ENCODE measurements at regions not wholly inside any gene's neighbourhood (a gene's known extent, or its start where the extent isn't known, plus 50 kb on each side); places are given as distances from the start of the nearest gene placed in this dataset.
A peak's percentile ranks its signal among the peaks of the same experiment; 100 is the strongest.

- Mint-ChIP-seq H3K4me3 (no peak overlapping the region), H3K9me3 (no peaks in the 10 kb centered on the region), H3K4me1 (ENCODE audit: low read depth) (peaks cover 13% of the 10 kb centered on the region), H3K36me3 (ENCODE audit: low read depth) (no peaks in the 10 kb centered on the region), H3K27ac (no peak overlapping the region), H3K27me3 (ENCODE audit: low read depth) (no peaks in the 10 kb centered on the region)
- intact Hi-C loops (cut with micrococcal nuclease): no loop called here
- CTCF ChIA-PET: interaction anchor here (1.5 kb wide), 1 partner anchor 26 kb away, joined by 3 read pairs; no protein-coding TSS in a partner anchor
- DNase-seq: no peak
Observed at GRCh38 chr11:86141727-86142126, 72.8 kb upstream of the PICALM start.

- intact Hi-C loops (cut with micrococcal nuclease): no loop called here
- no peak for DNase-seq
- no peaks in the 10 kb centered on the region for H3K36me3 Mint-ChIP-seq (ENCODE audit: low read depth)
- H3K27me3 Mint-ChIP-seq (ENCODE audit: low read depth): no peaks in the 10 kb centered on the region
- CTCF ChIA-PET: interaction anchor here (1.6 kb wide), 1 partner anchor 73 kb away, joined by 4 read pairs; no protein-coding TSS in a partner anchor
- no peak overlapping the region for H3K27ac Mint-ChIP-seq
- no peaks in the 10 kb centered on the region for H3K9me3 Mint-ChIP-seq
- no peak overlapping the region for H3K4me3 Mint-ChIP-seq
- peaks cover 13% of the 10 kb centered on the region for H3K4me1 Mint-ChIP-seq (ENCODE audit: low read depth)
Observed at GRCh38 chr11:86140334-86140990, 71.6 kb upstream of the PICALM start.

GRCh38 chr11:86138958-86139357 lies 70.1 kb upstream of the PICALM start:
- H3K9me3 Mint-ChIP-seq: no peaks in the 10 kb centered on the region
- H3K36me3 Mint-ChIP-seq (ENCODE audit: low read depth): no peaks in the 10 kb centered on the region
- H3K27me3 Mint-ChIP-seq (ENCODE audit: low read depth): no peaks in the 10 kb centered on the region
- CTCF ChIA-PET: interaction anchor here (1.6 kb wide), 1 partner anchor 72 kb away, joined by 5 read pairs; no protein-coding TSS in a partner anchor
- peak; percentile 48 for DNase-seq
- peaks cover 13% of the 10 kb centered on the region for H3K4me1 Mint-ChIP-seq (ENCODE audit: low read depth)
- intact Hi-C loops (cut with micrococcal nuclease): loop anchor here (1.0 to 5.0 kb wide), 8 partner anchors 14 to 453 kb away; no protein-coding TSS in a partner anchor
- H3K27ac Mint-ChIP-seq: peak overlapping the region; percentile 25
- no peak overlapping the region for H3K4me3 Mint-ChIP-seq

GRCh38 chr11:86136538-86136937 lies 67.7 kb upstream of the PICALM start:
- no peaks in the 10 kb centered on the region for H3K27me3 Mint-ChIP-seq (ENCODE audit: low read depth)
- no peak overlapping the region for H3K4me3 Mint-ChIP-seq
- H3K36me3 Mint-ChIP-seq (ENCODE audit: low read depth): no peaks in the 10 kb centered on the region
- intact Hi-C loops (cut with micrococcal nuclease): loop anchor here (5.0 kb wide), 1 partner anchor 456 kb away; no protein-coding TSS in a partner anchor
- no peaks in the 10 kb centered on the region for H3K9me3 Mint-ChIP-seq
- DNase-seq: no peak
- no peak overlapping the region for H3K27ac Mint-ChIP-seq
- H3K4me1 Mint-ChIP-seq (ENCODE audit: low read depth): peaks cover 11% of the 10 kb centered on the region
- CTCF ChIA-PET: interaction anchor here (0.8 kb wide), 1 partner anchor 65 kb away, joined by 7 read pairs; no protein-coding TSS in a partner anchor

- no peak overlapping the region for H3K27ac Mint-ChIP-seq
- peaks cover 10% of the 10 kb centered on the region for H3K4me1 Mint-ChIP-seq (ENCODE audit: low read depth)
- CTCF ChIA-PET: interaction anchor here (1.3 kb wide), 1 partner anchor 19 kb away, joined by 4 read pairs; no protein-coding TSS in a partner anchor
- H3K27me3 Mint-ChIP-seq (ENCODE audit: low read depth): no peaks in the 10 kb centered on the region
- H3K9me3 Mint-ChIP-seq: no peaks in the 10 kb centered on the region
- no peak for DNase-seq
- H3K36me3 Mint-ChIP-seq (ENCODE audit: low read depth): no peaks in the 10 kb centered on the region
- no peak overlapping the region for H3K4me3 Mint-ChIP-seq
- intact Hi-C loops (cut with micrococcal nuclease): loop anchor here (5.0 kb wide), 1 partner anchor 457 kb away; no protein-coding TSS in a partner anchor
Observed at GRCh38 chr11:86135319-86135714, 66.4 kb upstream of the PICALM start.

GRCh38 chr11:86134580-86135318 lies 65.9 kb upstream of the PICALM start:
- Mint-ChIP-seq H3K4me3 (no peak overlapping the region), H3K4me1 (ENCODE audit: low read depth) (peaks cover 9% of the 10 kb centered on the region), H3K27me3 (ENCODE audit: low read depth) (no peaks in the 10 kb centered on the region), H3K9me3 (no peaks in the 10 kb centered on the region), H3K27ac (no peak overlapping the region), H3K36me3 (ENCODE audit: low read depth) (no peaks in the 10 kb centered on the region)
- DNase-seq: no peak
- intact Hi-C loops (cut with micrococcal nuclease): loop anchor here (5.0 kb wide), 1 partner anchor 458 kb away; no protein-coding TSS in a partner anchor
- CTCF ChIA-PET: interaction anchor here (1.3 kb wide), 1 partner anchor 18 kb away, joined by 4 read pairs; no protein-coding TSS in a partner anchor

GRCh38 chr11:86132667-86133249 lies 63.9 kb upstream of the PICALM start:
- H3K4me1 Mint-ChIP-seq (ENCODE audit: low read depth): no peaks in the 10 kb centered on the region

GRCh38 chr11:86129740-86130540 lies 61.1 kb upstream of the PICALM start:
- no peak for DNase-seq
- CTCF ChIA-PET: no interaction called here
- intact Hi-C loops (cut with micrococcal nuclease): no loop called here
- H3K36me3 Mint-ChIP-seq (ENCODE audit: low read depth): peaks cover 1% of the 10 kb centered on the region
- H3K4me3 Mint-ChIP-seq: no peak overlapping the region
- peaks cover 1% of the 10 kb centered on the region for H3K27me3 Mint-ChIP-seq (ENCODE audit: low read depth)
- no peak overlapping the region for H3K27ac Mint-ChIP-seq
- H3K4me1 Mint-ChIP-seq (ENCODE audit: low read depth): peaks cover 1% of the 10 kb centered on the region
- no peaks in the 10 kb centered on the region for H3K9me3 Mint-ChIP-seq

More at GRCh38 chr11:86132667-86133249, 63.9 kb upstream of the PICALM start:
- Mint-ChIP-seq H3K4me3 (no peak overlapping the region), H3K9me3 (no peaks in the 10 kb centered on the region), H3K36me3 (ENCODE audit: low read depth) (peaks cover 1% of the 10 kb centered on the region), H3K27ac (no peak overlapping the region), H3K27me3 (ENCODE audit: low read depth) (peaks cover 1% of the 10 kb centered on the region)
- intact Hi-C loops (cut with micrococcal nuclease): no loop called here
- CTCF ChIA-PET: no interaction called here
- DNase-seq: no peak

GRCh38 chr11:86128914-86129313 lies 60.0 kb upstream of the PICALM start:
- Mint-ChIP-seq H3K27ac (no peak overlapping the region), H3K4me1 (ENCODE audit: low read depth) (peaks cover 11% of the 10 kb centered on the region), H3K36me3 (ENCODE audit: low read depth) (peaks cover 1% of the 10 kb centered on the region), H3K4me3 (no peak overlapping the region), H3K27me3 (ENCODE audit: low read depth) (peaks cover 1% of the 10 kb centered on the region), H3K9me3 (no peaks in the 10 kb centered on the region)
- DNase-seq: no peak
- CTCF ChIA-PET: interaction anchor here (0.6 kb wide), 1 partner anchor 445 kb away, joined by 6 read pairs; no protein-coding TSS in a partner anchor
- intact Hi-C loops (cut with micrococcal nuclease): no loop called here

- H3K4me3 Mint-ChIP-seq: no peak overlapping the region
- H3K27me3 Mint-ChIP-seq (ENCODE audit: low read depth): peaks cover 6% of the 10 kb centered on the region
- no peaks in the 10 kb centered on the region for H3K9me3 Mint-ChIP-seq
- CTCF ChIA-PET: interaction anchor here (0.6 kb wide), 1 partner anchor 261 kb away, joined by 4 read pairs; no protein-coding TSS in a partner anchor
- peaks cover 23% of the 10 kb centered on the region for H3K4me1 Mint-ChIP-seq (ENCODE audit: low read depth)
- H3K36me3 Mint-ChIP-seq (ENCODE audit: low read depth): peaks cover 1% of the 10 kb centered on the region
- intact Hi-C loops (cut with micrococcal nuclease): no loop called here
- no peak overlapping the region for H3K27ac Mint-ChIP-seq
- no peak for DNase-seq
Observed at GRCh38 chr11:86126862-86127261, 58.0 kb upstream of the PICALM start.

- intact Hi-C loops (cut with micrococcal nuclease): loop anchor here (1.0 kb wide), 3 partner anchors 8 to 77 kb away; no protein-coding TSS in a partner anchor
- peaks cover 23% of the 10 kb centered on the region for H3K4me1 Mint-ChIP-seq (ENCODE audit: low read depth)
- H3K4me3 Mint-ChIP-seq: no peak overlapping the region
Observed at GRCh38 chr11:86124251-86125233, 55.7 kb upstream of the PICALM start.

More at GRCh38 chr11:86124251-86125233, 55.7 kb upstream of the PICALM start:
- H3K36me3 Mint-ChIP-seq (ENCODE audit: low read depth): peaks cover 1% of the 10 kb centered on the region
- peaks cover 11% of the 10 kb centered on the region for H3K27me3 Mint-ChIP-seq (ENCODE audit: low read depth)
- no peaks in the 10 kb centered on the region for H3K9me3 Mint-ChIP-seq
- H3K27ac Mint-ChIP-seq: peak overlapping the region; percentile 2
- CTCF ChIA-PET: interaction anchor here (1.6 kb wide), 1 partner anchor 9 kb away, joined by 4 read pairs; no protein-coding TSS in a partner anchor
- peak; percentile 13 for DNase-seq

Measured in activated naive CD4-positive, alpha-beta T cell treated with anti-CD3 and anti-CD28 coated beads for 36 hours (primary cell).